GM21723 (cell line): ENCODE measurements at regions not wholly inside any gene's neighbourhood (a gene's known extent, or its start where the extent isn't known, plus 50 kb on each side); places are given as distances from the start of the nearest gene placed in this dataset.

Experiments used
- ATAC-seq: cut with Tn5 transposase; IDR thresholded peaks from one replicate; pipeline ENCODE4 v1.9.1; 2021; ENCODE audit warnings: mild to moderate bottlenecking, moderate library complexity; ENCODE audit not compliant: unreplicated experiment

DNA sequence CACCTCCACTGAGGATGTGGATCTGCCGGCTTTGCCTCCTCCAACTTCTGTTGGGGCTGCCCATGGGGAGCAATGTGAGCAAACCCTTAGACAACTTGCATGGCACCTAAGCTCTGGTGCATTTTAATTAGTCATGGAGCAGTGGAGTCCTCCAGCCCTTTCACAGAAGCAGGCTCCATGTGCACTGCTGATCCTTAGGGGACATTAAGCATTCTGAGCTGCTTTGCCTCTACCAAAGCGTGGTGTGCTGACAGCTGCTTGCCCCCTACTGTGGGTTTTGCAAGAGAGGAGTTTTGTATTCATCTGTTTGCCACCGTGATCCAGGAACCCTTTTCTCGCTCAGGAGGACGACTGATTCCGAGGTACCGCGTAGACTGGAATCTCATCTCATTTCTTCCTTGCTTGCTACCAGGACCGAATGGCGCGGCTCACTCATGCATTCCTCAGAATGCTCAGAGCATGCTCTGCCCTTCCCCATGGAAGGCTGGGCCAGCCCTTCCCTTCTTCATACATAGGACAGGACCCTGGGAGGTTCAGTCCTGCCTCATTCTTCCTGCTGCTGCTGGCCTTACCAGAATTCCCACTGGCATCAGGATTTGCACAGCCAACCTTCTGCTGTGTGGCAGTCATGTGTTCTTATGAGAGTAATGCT is 432.5 kb downstream of the GADD45G start:
- ATAC-seq: no peak

DNA sequence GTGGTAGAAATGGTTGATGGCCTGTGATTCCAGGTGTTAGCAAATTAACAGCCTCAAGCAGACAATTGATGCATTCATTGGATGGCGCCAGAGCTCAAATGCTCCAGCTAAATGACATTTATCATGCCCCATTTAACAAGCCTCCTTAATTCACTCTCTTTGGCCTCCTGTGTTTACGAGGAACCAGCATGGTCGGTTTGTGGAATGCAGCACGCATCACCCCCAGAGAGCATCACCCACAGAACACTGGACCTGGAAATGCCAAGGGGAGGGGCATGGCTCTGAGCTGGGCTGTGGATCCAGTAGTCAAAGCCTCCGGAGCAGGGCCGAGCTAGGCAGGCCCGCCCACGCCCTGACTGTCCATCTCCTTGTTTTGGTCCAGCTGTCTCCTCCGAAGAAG is 434.0 kb downstream of the GADD45G start:
- ATAC-seq: no peak

DNA sequence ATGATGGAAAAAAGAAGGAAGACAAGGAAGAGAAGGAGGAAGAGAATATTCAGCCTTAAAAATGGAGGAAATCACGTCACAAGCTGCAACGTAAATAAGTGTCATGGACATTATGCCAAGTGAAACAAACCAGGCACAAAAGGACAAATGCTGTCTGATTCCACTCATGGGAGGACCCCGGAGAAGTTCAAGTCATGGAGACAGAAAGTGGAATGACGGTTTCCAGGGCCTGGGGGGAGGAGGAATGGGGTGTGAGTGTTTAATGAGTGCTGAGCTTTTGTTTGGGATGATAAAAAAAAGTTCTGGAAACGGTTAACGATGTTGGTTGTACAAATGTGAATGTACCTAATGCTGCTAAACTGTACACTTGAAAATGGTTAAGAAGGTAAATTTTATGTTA is 439.5 kb downstream of the GADD45G start:
- no peak for ATAC-seq

DNA sequence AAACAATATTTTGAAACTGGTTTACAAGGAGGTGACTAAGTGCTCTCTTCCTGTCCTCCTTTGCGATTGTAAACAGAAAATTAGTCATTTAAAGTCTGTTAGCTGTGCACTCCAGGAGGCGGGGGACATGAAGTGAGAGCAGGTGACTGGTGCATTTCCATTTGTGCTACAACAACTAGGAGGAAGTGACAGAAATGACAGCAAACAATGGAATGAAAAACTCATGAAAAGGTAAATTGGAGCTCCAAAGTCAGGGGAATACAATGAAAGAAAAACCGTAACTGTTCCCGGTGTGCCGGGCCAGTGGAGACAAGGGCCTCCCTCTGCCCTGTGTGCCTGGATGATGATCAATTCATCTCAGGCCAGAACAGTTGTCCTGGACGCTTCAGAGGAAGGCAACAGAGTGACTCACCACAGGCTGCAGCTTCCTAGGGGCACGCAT is 439.9 kb downstream of the GADD45G start:
- no peak for ATAC-seq

DNA sequence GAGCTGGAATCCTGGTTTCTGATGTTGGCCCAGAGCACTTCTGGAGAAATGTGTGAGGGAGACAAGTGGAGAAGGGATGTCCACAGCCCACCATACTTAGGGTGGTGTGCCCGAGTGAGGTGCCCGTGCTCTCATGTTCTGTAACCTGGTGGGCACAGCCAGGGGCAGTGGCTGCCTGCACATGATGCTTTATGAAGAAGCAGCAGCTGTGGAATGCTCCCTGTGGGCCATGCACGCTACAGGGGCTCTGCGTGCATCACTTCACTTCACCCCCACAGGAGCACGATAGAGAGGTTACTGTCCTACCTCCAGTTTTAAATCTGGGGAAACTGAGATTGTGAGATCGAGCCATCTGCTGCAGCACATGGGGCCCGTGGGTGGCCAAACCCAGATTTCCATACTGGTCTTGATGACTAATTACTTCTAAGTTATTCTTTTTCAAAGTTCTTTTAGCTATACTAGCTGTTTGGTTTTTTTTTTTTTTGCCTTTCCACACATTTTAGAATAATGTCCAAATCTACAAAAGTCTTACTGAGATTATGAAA is 441.6 kb downstream of the GADD45G start:
- no peak for ATAC-seq

DNA sequence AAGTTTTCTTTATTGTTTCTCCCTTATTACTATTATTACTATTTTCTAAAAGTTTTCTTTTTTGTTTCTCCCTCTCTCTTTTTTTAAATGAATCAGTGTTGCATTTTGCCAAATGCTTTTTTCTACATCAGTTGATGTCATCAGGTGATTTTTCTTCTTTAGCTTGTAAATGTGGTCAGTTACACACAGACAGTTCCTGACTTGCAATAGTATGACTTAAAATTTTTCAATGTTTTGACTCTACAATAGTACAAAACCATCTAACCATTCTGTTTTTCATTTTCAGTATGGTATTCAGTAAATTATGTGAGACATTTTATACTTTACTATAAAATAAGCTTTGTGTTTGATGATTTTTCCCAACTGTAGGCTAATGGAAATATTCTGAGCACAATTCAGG is 443.0 kb downstream of the GADD45G start:
- no peak for ATAC-seq

DNA sequence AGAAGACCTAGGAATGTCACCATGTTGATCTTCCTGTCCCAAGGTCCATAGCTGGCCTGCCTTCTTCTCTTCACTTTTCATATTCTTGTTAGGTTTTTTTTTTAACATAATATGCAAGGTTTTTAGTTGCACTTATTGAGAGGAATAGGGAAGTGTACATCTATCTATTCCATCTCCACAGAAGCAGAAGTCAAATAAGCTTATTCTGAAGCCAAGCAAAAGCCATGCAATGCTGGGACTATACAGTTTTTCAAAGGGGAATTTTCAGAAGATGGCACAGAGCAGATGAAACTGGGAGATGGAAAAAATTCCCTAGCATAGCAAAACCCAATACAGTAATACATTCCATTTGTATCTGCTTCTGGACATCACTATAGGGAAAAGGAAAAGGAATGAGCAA is 447.6 kb downstream of the GADD45G start:
- ATAC-seq: no peak

DNA sequence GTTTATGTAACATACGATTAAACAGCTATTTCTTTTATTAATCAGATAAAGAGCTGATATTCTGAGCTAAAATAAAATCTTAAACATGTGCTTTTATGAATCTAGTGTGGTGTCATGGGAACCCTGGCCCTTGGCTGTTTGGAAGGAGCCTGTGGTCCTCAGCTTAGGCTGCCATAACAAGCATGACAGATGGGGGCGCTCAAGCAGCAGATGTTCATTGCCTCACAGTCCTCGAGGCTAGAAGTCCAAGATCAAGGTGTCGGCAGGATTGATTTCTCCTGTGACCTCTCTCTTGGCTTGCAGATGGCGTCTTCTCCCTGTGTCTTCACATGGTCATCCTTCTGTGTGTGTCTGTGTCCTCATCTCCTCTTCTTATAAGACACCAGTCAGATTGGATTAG is 448.2 kb downstream of the GADD45G start:
- no peak for ATAC-seq

DNA sequence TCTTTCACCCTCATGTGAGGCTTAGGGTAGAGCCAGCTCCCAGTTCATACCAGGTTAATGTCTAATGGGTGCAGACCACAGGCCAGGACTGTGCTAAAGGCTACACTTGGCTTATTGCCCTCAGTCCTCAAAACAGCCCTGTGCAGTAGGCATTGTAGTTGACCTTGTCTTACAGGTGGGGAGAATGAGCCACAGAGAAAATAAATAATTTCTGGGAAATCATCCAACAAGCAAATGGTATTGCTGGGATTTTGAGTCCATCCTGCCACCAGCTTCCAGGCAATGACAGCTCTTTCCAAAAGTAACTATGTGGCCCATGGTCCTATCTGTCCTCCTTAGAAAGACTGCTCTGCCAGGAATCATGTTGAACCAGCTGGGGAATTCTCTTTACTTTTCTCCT is 450.0 kb downstream of the GADD45G start:
- no peak for ATAC-seq

DNA sequence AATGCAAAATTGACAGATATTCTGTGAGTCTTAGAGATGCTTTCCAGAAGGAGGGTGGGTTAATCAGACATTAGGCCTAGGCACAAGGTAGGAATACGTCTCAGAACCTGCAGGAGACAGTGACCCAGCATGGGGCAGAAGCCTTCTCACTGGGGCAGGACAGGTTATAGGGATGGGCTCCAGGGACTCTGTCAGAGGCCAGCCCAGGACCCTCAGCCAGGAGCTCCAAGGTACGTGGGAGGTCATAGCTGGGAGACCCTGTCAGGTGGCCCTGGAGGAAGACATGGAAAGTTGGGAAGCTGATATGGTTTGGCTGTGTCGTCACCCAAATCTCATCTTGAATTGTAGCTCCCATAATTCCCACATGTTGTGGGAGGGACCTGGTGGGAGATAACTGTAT is 450.4 kb downstream of the GADD45G start:
- ATAC-seq: no peak

DNA sequence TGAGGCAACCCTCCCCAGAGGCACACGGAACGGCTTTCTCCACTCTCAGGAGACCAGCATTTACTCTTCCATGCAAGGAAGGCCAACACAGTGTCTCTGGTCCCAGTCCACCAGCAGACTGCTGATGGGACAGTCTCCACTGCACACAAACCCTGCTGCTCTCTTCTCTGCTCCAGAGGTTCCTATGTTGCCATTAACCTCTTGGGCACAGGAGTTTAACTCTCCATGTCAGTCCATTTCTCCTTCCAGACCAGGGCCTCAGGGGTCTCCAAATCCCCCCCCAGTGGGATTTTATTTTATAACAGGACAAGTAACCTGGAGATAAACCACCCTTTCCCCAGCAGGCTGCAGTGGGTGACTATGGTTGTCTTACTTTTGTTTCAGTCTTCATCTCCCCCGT is 452.5 kb downstream of the GADD45G start:
- no peak for ATAC-seq

DNA sequence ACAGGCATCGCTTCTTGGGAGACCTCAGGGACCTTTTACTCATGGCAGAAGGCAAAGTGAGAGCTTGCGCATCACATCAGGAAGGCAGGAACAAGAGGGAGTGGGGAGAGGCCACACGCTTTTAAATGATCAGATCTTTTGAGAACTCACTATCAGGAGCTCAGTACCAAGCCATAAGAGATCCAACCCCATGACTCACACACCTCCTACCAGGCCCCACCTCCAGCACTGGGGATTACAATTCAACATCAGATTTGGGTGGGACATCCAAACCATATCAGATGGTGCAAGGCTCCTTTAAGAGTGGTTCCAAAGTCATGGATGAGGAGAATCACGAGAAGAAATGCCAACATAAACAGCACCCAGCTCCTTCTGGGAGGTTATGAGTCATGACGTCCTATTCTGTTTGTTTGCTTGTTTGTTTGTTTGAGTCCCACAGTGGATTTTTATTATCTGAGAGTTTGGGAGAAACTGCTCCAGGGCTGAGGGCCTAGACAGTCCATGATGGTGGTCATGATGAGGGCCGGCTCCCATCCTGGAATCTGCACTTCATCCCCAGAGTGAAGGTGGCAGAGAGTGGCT is 453.5 kb downstream of the GADD45G start:
- no peak for ATAC-seq

DNA sequence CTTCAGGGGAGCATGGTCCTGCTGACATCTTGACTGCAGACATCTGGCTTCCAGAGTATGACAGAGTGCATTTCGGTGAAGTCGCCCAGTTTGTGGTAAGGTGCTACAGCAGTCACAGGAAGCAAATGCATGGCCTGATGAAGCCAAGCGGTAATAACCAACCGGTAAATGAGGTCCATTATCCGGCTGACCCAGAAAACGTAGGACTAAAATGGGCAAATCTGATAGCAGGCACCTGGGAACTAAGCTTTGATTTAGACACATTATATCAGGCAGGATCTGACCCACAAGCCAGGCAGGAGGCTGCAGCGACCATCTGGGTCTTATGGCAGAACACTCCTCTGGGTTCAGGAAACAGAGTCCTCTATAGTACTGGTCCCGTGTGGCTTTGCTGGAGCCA is 454.6 kb downstream of the GADD45G start:
- no peak for ATAC-seq

DNA sequence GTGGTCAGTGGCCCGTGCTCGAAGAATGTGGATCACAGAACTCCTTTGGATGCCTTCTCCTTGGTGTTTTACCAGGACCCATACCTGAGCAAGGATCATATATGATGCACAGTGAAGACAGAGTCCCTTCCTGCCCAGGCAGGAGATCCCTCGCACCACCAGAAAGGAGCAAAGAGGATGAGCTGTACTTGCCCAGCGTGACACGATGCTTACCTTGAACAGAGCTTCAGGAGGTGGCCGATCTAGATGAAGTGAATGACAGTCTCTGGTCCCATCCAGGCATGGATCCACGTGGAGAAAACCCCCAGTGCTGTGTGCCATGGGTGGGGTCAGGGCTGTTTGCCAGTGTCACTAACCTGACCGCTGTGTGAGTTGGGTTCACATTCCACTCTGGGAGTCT is 455.4 kb downstream of the GADD45G start:
- no peak for ATAC-seq

DNA sequence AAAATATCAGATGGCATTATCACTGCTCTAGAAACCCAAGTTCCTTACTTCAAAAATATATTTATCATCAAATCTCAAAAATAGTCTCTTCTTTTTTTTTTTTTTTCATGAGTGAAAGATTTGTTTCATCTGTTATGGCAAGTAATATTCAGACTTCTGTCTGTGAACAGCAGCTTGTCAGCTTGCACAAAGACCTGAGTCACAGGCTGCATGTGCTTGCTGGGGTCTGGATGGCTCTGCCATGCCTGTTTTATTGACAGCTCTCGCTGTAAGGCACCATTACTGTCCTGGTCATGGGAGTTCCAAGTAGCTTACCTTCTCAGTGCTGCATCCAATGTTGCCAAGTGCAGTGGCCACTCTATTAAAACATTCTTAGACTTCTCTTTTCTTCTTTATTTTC is 456.4 kb downstream of the GADD45G start:
- ATAC-seq: no peak

DNA sequence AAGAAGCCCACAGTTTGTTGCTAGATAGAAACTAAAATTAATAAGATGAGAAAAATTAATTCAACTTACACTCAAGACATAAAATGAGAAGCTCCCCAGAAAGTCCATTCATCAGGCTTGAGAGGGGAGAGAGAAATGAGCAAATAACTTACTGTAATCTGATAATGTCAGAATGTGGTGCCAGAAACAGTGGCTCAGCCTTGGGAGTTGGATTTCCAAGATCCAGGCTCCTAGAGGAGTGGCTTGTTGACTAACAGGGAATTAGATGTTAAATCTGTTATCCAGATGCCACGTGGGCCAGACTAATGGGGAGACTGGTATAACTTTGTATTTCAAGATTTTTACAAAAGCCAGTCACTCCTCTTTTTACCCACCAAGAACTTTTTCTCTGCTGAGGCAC is 458.2 kb downstream of the GADD45G start:
- ATAC-seq: no peak

DNA sequence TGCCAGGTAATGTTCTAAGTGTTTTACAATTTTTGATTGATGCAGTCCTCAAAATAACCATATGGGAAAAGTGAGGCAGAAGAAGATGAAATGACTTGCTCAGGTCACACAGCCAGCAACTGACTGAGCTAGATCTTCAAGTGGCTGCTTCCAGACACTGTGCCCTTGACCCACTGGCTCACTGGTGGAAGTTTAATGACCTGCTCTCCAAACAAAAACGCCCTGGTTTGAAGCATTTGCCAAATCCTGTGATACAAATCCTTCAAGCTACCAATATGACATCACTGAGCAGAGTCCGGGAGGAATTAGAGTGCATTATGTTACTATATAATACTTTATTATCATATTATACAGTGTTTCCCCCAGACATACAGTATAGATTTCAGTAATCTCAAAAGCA is 459.4 kb downstream of the GADD45G start:
- no peak for ATAC-seq

DNA sequence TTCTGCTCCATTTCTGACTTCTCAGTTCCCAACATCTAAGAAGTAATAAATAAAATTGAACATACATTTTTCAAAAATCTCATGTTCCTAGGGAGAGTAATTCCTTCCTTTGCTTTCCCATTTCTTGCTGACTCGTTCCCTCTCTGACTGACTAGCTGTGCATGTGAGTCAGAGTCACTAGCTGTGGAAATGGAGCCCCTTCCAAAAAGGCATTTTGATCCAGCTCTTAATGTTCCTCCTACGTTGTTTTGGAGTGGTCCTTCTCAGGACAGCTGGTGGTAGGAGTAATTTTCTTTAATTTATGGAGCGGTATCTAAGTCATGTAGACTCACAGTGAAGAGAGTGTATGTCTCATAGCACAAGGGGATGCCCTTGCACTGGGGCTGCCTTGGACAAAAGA is 460.2 kb downstream of the GADD45G start:
- ATAC-seq: no peak

DNA sequence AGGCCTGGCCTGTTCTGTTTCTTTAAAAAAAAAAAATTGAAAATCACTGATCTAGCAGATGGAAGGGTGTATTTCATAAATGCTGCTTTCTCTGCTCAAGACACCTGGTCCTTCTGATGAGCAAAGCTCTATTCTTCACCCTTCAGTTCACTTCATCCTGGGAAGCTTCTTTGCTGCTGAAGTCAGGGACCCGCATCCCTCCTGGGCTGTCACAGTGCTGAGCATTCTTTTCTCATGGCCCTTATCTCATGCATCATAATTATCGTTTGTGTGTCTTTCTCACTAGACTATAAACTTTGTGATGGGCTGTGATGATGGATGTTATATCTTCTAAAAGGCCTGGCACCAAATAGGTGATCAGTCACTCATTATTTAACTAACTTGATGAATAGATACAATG is 461.0 kb downstream of the GADD45G start:
- no peak for ATAC-seq

DNA sequence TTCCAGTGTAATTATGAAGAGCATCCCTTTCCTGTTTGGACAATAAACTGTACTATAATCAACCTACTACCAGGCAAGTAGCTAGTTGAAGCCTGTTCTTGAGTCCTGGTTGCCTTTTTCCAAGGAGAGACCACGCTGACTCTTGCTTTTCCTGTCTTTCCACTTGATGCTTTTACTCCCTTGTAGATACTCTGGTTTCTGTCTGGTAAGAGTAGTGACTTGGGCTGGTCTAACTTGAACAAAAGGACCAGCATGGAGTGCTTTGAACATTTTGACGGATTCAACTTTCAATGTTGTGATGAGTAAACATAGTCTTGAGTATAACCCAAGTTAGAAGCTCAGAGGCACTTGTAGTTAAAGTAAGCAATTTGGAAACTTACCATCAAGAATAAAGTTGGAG is 464.3 kb downstream of the GADD45G start:
- ATAC-seq: no peak

DNA sequence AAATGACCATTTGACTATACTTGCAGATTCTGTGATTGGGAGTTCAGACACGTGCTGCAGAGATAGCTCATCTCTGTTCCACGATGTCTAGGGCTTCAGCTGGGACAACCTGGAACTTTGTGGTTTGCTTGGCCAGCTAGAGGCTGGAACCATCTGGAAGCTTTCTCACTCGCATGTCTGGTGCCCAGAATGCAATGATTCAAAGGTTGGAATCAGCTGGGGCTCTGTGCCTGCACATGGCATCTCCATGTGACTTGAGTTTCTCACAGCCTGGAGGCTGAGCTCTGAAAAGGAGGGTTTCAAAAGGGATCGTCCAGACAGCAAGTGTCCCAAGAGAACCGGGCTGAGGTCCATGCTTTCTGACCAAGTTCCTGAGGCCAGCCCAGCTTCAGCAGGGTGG is 465.2 kb downstream of the GADD45G start:
- no peak for ATAC-seq

DNA sequence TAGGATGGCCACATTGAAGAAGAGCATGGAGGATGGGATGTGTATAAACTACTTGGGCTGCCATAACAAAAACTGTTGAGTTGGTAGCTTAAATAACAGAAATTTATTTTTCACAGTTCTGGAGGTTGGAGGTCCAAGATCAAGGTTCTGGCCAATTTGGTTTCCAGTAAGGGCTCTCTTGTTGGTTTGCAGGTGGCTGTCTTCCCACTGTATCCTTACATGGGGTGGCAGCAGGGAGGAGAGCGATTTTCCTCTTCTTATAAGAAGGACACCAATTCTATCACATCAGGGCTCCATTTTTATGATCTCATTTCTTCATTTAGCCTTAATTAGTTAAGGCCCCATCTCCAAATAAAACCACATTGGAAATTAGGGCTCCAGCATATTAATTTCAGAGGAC is 465.7 kb downstream of the GADD45G start:
- ATAC-seq: no peak
